GM21526 (cell line): ENCODE measurements at regions not wholly inside any gene's neighbourhood (a gene's known extent, or its start where the extent isn't known, plus 50 kb on each side); places are given as distances from the start of the nearest gene placed in this dataset.
"Not testable (repeated sequence)": the region's sequence is repeated elsewhere in the genome, so short reads cannot be mapped to it uniquely, and the experiment has no call there.

ENCODE experiments used
- ATAC-seq: cut with Tn5 transposase; IDR thresholded peaks from one replicate; pipeline ENCODE4 v1.9.1; 2021; ENCODE audit warnings: moderate library complexity; ENCODE audit not compliant: unreplicated experiment, low FRiP score

DNA sequence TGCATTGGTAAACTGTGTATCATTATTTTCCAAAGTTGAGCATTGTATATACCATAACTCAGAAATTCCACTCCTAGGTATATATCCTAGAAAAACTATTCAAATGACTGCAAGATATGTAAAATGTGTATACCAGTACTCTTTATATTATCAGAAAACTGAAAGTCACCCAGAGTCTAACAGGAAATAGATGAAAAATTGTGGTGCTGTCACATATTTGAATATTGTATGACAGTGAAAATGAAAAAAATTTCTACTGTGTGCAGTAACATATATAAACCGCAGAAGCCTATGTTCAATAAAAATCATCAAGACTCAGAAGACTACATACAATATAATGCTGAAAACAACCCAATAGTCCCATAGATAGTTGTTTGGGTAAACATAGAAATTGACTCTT lies 74.4 kb upstream of the LYPLAL1 start:
- peak; percentile 88 for ATAC-seq

DNA sequence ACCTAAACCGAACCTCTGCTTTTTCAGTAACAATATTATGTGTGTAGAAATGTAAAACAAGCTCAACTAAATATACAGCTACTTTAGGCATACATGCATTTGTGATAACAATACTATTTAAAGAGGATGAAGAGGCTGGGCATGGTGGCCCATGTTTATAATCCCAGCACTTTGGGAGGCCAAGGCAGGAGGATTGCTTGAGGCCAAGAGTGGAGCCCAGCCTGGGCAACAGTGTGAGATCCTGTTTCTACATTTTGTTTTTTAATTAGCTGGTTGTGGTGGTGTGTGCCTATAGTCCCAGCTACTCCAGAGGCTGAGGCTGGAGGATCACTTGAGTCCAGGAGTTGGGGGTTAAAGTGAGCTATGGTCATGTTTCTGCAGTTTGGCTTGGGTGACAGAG lies 73.6 kb upstream of the LYPLAL1 start:
- ATAC-seq = no peak

DNA sequence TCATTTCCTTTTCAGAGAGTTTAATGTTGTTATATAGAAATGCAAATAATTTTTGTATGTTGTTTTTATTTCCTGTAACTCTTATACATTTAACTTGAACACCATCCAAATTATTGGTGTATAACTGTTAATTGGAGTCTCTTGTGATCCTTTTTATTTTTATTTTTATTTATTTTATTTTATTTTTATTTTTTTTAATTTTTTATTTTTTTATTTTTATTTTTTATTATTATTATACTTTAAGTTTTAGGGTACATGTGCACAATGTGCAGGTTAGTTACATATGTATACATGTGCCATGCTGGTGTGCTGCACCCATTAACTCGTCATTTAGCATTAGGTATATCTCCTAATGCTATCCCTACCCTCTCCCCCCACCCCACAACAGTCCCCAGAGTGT lies 71.2 kb upstream of the LYPLAL1 start:
- not testable (repeated sequence) for ATAC-seq

DNA sequence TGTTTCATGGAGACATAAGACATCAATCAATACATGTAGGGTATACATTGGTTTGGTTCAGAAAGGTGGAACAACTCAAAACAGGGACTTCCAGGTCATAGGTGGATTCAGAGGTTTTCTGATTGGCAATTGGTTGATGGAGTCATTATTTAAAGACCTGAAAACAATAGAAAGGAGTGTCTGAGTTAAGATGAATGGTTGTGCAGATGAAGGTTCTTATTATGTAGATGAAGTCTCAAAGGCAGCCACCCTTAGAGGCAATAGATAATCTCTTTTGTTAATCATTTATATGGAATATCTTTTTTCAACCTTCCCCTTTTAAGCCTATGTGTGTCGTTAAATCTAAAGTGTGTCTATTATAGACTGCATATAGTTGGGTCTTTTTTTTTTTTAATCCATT lies 67.8 kb upstream of the LYPLAL1 start:
- ATAC-seq = no peak

GRCh38 chr1:219109424-219110018 lies 64.2 kb upstream of the LYPLAL1 start:
- no peak for ATAC-seq

GRCh38 chr1:219113261-219113660 lies 60.4 kb upstream of the LYPLAL1 start:
- ATAC-seq = no peak

GRCh38 chr1:219114014-219114413 lies 59.7 kb upstream of the LYPLAL1 start:
- ATAC-seq = no peak

- no peak for ATAC-seq
Observed at GRCh38 chr1:219119839-219120238, 53.8 kb upstream of the LYPLAL1 start.

GRCh38 chr1:219120624-219121544 lies 52.8 kb upstream of the LYPLAL1 start:
- ATAC-seq = no peak

DNA sequence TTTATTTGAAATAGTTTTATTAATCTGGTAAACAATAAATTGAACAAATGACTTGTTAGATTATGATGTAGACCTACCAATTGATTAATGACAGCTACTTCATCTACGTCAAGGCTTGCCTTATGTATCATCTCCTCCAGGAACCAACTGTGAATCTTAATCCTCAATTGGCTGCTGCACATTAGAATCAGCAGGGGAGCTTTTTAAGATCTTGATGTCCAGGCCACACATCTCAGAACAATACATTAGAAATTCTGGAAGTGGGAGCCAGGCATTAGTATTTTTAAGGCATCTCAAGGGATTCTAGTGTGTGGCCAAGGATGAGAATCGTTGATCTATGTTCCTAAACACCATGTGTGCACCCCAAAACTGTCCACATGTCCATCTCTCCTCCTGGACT lies 52.0 kb upstream of the LYPLAL1 start:
- ATAC-seq = no peak

DNA sequence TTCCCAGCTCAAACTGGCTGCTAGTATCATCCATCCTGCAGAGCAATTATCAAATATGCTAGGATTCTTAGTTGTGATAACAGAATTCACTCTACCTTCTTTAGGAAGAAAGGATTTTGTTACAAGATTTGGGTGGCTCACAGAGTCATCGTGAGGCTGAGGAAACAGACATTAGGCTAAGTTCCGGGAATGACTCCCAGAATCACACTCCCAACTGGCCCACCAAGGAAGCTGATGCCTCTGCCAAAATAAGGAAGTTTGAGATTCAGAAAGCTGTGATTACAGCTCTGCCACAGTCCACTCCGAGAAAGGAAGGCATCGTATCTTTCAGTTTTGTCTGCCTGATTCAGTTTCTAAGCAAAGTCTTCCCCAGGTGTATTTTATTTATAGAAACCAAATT lies 50.6 kb upstream of the LYPLAL1 start:
- ATAC-seq = no peak
